Activated CD4-positive, alpha-beta T cell treated with anti-CD3 and anti-CD28 coated beads, Interleukin-2, amount 10 ng/mL, durations not matched to agents 24 days and 14 days (primary cell): ENCODE measurements at regions not wholly inside any gene's neighbourhood (a gene's known extent, or its start where the extent isn't known, plus 50 kb on each side); places are given as distances from the start of the nearest gene placed in this dataset.

Source experiments
- DNase-seq: peaks from one replicate; pipeline ENCODE4 v3.0.0; 2022
- H3K27ac Mint-ChIP-seq: one replicate; pipeline ENCODE4 v1.8.0; 2022; ENCODE audit warnings: mild to moderate bottlenecking, mixed read lengths
- H3K27me3 Mint-ChIP-seq: one replicate; pipeline ENCODE4 v1.8.0; 2022; ENCODE audit warnings: mixed read lengths
- H3K36me3 Mint-ChIP-seq: one replicate; pipeline ENCODE4 v1.8.0; 2022; ENCODE audit warnings: low read depth, mild to moderate bottlenecking, mixed read lengths
- H3K4me1 Mint-ChIP-seq: one replicate; pipeline ENCODE4 v1.8.0; 2021; ENCODE audit warnings: mixed read lengths
- H3K4me3 Mint-ChIP-seq: one replicate; pipeline ENCODE4 v1.8.0; 2022; ENCODE audit warnings: mild to moderate bottlenecking, moderate library complexity, mixed read lengths
- H3K9me3 Mint-ChIP-seq: one replicate; pipeline ENCODE4 v1.8.0; 2021; ENCODE audit warnings: mixed read lengths
- intact Hi-C: fragments of 100-400 bp; cut with micrococcal nuclease; formaldehyde crosslinking; loops from one replicate; pipeline ENCODE4 v1.15.1; 2023

- no peak overlapping the region for H3K4me3 Mint-ChIP-seq
- H3K36me3 Mint-ChIP-seq = no peaks in the 10 kb centered on the region
- H3K9me3 Mint-ChIP-seq = no peaks in the 10 kb centered on the region
- peaks cover 2% of the 10 kb centered on the region for H3K27me3 Mint-ChIP-seq
- intact Hi-C loops = no loop called here
- H3K27ac Mint-ChIP-seq = no peak overlapping the region
- DNase-seq = no peak
- no peaks in the 10 kb centered on the region for H3K4me1 Mint-ChIP-seq
Observed at GRCh38 chr18:45163871-45164270, 451.4 kb upstream of the SLC14A2 start.

GRCh38 chr18:45164551-45164950 is 450.7 kb upstream of the SLC14A2 start:
- H3K4me3 Mint-ChIP-seq = no peak overlapping the region
- H3K4me1 Mint-ChIP-seq = no peaks in the 10 kb centered on the region
- intact Hi-C loops = no loop called here
- H3K27ac Mint-ChIP-seq = no peak overlapping the region
- H3K9me3 Mint-ChIP-seq = no peaks in the 10 kb centered on the region
- no peak for DNase-seq
- peaks cover 2% of the 10 kb centered on the region for H3K27me3 Mint-ChIP-seq
- no peaks in the 10 kb centered on the region for H3K36me3 Mint-ChIP-seq

- intact Hi-C loops = no loop called here
- DNase-seq = no peak
- Mint-ChIP-seq H3K4me3 (no peak overlapping the region), H3K27me3 (peaks cover 2% of the 10 kb centered on the region), H3K4me1 (no peaks in the 10 kb centered on the region), H3K9me3 (no peaks in the 10 kb centered on the region), H3K36me3 (no peaks in the 10 kb centered on the region), H3K27ac (no peak overlapping the region)
Observed at GRCh38 chr18:45165176-45165713, 450.0 kb upstream of the SLC14A2 start.

- H3K4me1 Mint-ChIP-seq = no peaks in the 10 kb centered on the region
- intact Hi-C loops = no loop called here
- H3K27ac Mint-ChIP-seq = no peak overlapping the region
- no peaks in the 10 kb centered on the region for H3K9me3 Mint-ChIP-seq
- no peaks in the 10 kb centered on the region for H3K36me3 Mint-ChIP-seq
- no peak overlapping the region for H3K4me3 Mint-ChIP-seq
- no peak for DNase-seq
- peaks cover under 1% of the 10 kb centered on the region for H3K27me3 Mint-ChIP-seq
Observed at GRCh38 chr18:45165871-45166270, 449.4 kb upstream of the SLC14A2 start.

GRCh38 chr18:45166341-45166835 is 448.9 kb upstream of the SLC14A2 start:
- intact Hi-C loops = no loop called here
- H3K27me3 Mint-ChIP-seq = no peaks in the 10 kb centered on the region

GRCh38 chr18:45166836-45167551 is 448.3 kb upstream of the SLC14A2 start:
- H3K4me1 Mint-ChIP-seq = no peaks in the 10 kb centered on the region
- H3K27ac Mint-ChIP-seq = no peak overlapping the region
- H3K36me3 Mint-ChIP-seq = no peaks in the 10 kb centered on the region
- no peaks in the 10 kb centered on the region for H3K9me3 Mint-ChIP-seq
- intact Hi-C loops = no loop called here
- no peak overlapping the region for H3K4me3 Mint-ChIP-seq
- no peak for DNase-seq
- H3K27me3 Mint-ChIP-seq = no peaks in the 10 kb centered on the region

More at GRCh38 chr18:45166341-45166835, 448.9 kb upstream of the SLC14A2 start:
- no peak overlapping the region for H3K27ac Mint-ChIP-seq
- DNase-seq = no peak
- H3K36me3 Mint-ChIP-seq = no peaks in the 10 kb centered on the region
- H3K9me3 Mint-ChIP-seq = no peaks in the 10 kb centered on the region
- H3K4me3 Mint-ChIP-seq = no peak overlapping the region
- no peaks in the 10 kb centered on the region for H3K4me1 Mint-ChIP-seq

GRCh38 chr18:45167631-45168280 is 447.5 kb upstream of the SLC14A2 start:
- intact Hi-C loops = no loop called here
- Mint-ChIP-seq H3K4me1 (no peaks in the 10 kb centered on the region), H3K9me3 (no peaks in the 10 kb centered on the region), H3K27me3 (no peaks in the 10 kb centered on the region), H3K4me3 (no peak overlapping the region), H3K27ac (no peak overlapping the region), H3K36me3 (no peaks in the 10 kb centered on the region)
- no peak for DNase-seq

- Mint-ChIP-seq H3K4me1 (no peaks in the 10 kb centered on the region), H3K27me3 (no peaks in the 10 kb centered on the region), H3K9me3 (no peaks in the 10 kb centered on the region), H3K36me3 (no peaks in the 10 kb centered on the region), H3K27ac (no peak overlapping the region), H3K4me3 (no peak overlapping the region)
- no peak for DNase-seq
- intact Hi-C loops = no loop called here
Observed at GRCh38 chr18:45168866-45169600, 446.2 kb upstream of the SLC14A2 start.

- Mint-ChIP-seq H3K27ac (no peak overlapping the region), H3K36me3 (no peaks in the 10 kb centered on the region), H3K4me3 (no peak overlapping the region), H3K9me3 (no peaks in the 10 kb centered on the region), H3K27me3 (no peaks in the 10 kb centered on the region), H3K4me1 (no peaks in the 10 kb centered on the region)
- DNase-seq = no peak
- intact Hi-C loops = no loop called here
Observed at GRCh38 chr18:45169610-45170009, 445.7 kb upstream of the SLC14A2 start.

- DNase-seq = no peak
- intact Hi-C loops = no loop called here
- Mint-ChIP-seq H3K4me1 (no peaks in the 10 kb centered on the region), H3K27ac (no peak overlapping the region), H3K36me3 (no peaks in the 10 kb centered on the region), H3K9me3 (no peaks in the 10 kb centered on the region), H3K4me3 (no peak overlapping the region), H3K27me3 (no peaks in the 10 kb centered on the region)
Observed at GRCh38 chr18:45171679-45172191, 443.5 kb upstream of the SLC14A2 start.

GRCh38 chr18:45173327-45173726 is 441.9 kb upstream of the SLC14A2 start:
- no peaks in the 10 kb centered on the region for H3K36me3 Mint-ChIP-seq
- H3K27me3 Mint-ChIP-seq = no peaks in the 10 kb centered on the region
- no peak for DNase-seq
- no peaks in the 10 kb centered on the region for H3K9me3 Mint-ChIP-seq
- intact Hi-C loops = no loop called here
- H3K4me1 Mint-ChIP-seq = no peaks in the 10 kb centered on the region
- H3K4me3 Mint-ChIP-seq = no peak overlapping the region
- no peak overlapping the region for H3K27ac Mint-ChIP-seq

- no peak overlapping the region for H3K27ac Mint-ChIP-seq
- intact Hi-C loops = no loop called here
- no peaks in the 10 kb centered on the region for H3K9me3 Mint-ChIP-seq
- H3K4me1 Mint-ChIP-seq = no peaks in the 10 kb centered on the region
- no peak overlapping the region for H3K4me3 Mint-ChIP-seq
- no peak for DNase-seq
- H3K36me3 Mint-ChIP-seq = no peaks in the 10 kb centered on the region
- no peaks in the 10 kb centered on the region for H3K27me3 Mint-ChIP-seq
Observed at GRCh38 chr18:45173799-45174519, 441.3 kb upstream of the SLC14A2 start.

- Mint-ChIP-seq H3K36me3 (no peaks in the 10 kb centered on the region), H3K4me3 (no peak overlapping the region), H3K9me3 (no peaks in the 10 kb centered on the region), H3K4me1 (no peaks in the 10 kb centered on the region), H3K27ac (no peak overlapping the region), H3K27me3 (no peaks in the 10 kb centered on the region)
- DNase-seq = no peak
- intact Hi-C loops = no loop called here
Observed at GRCh38 chr18:45174629-45175136, 440.6 kb upstream of the SLC14A2 start.
